GM12891 (cell line): ENCODE measurements at regions not wholly inside any gene's neighbourhood (a gene's known extent, or its start where the extent isn't known, plus 50 kb on each side); places are given as distances from the start of the nearest gene placed in this dataset.

Experiments used
- POLR2A ChIP-seq: IDR thresholded peaks from 2 replicates; pipeline ENCODE4 v1.6.1; 2011; ENCODE audit warnings: low read depth, low read length, control low read depth
- SPI1 ChIP-seq: IDR thresholded peaks from 2 replicates; pipeline ENCODE4 v1.6.1; 2011; ENCODE audit warnings: low read depth, low read length, control low read depth
- TAF1 ChIP-seq: IDR thresholded peaks from 2 replicates; pipeline ENCODE4 v1.6.1; 2011; ENCODE audit warnings: low read depth, low read length, control low read depth

GRCh38 chr9:23171479-23171878, 654.6 kb downstream of the ELAVL2 start:
- TF ChIP-seq POLR2A (no peak), SPI1 (no peak), TAF1 (no peak)
